WERI-Rb-1 (cell line): ENCODE measurements at regions not wholly inside any gene's neighbourhood (a gene's known extent, or its start where the extent isn't known, plus 50 kb on each side); places are given as distances from the start of the nearest gene placed in this dataset.
"Not testable (repeated sequence)": the region's sequence is repeated elsewhere in the genome, so short reads cannot be mapped to it uniquely, and the experiment has no call there.

Source experiments
- DNase-seq: peaks from one replicate; pipeline ENCODE4 v3.0.0-alpha.2; 2020
- H3K27ac ChIP-seq: fragments of 250-450 bp; sonication (Bioruptor Pico); 2 replicates; pipeline ENCODE4 v1.5.1; 2020; ENCODE audit warnings: mild to moderate bottlenecking, moderate library complexity
- H3K27me3 ChIP-seq: fragments of 250-450 bp; sonication (Bioruptor Pico); 2 replicates; pipeline ENCODE4 v1.5.1; 2021; ENCODE audit warnings: mild to moderate bottlenecking, low read depth, moderate library complexity; ENCODE audit not compliant: insufficient read depth, severe bottlenecking
- H3K36me3 ChIP-seq: fragments of 250-450 bp; sonication (Bioruptor Pico); 2 replicates; pipeline ENCODE4 v1.5.1; 2020; ENCODE audit warnings: mild to moderate bottlenecking, moderate library complexity
- H3K4me3 ChIP-seq: 2 replicates; pipeline ENCODE4 v1.5.1; 2011; ENCODE audit warnings: low read depth, mild to moderate bottlenecking, control low read depth, low read length
- H3K9me3 ChIP-seq: fragments of 250-450 bp; sonication (Bioruptor Pico); 2 replicates; pipeline ENCODE4 v1.5.1; 2021; ENCODE audit warnings: mild to moderate bottlenecking, moderate library complexity; ENCODE audit not compliant: severe bottlenecking
- CTCF ChIP-seq: IDR thresholded peaks from 2 replicates; pipeline ENCODE4 v1.5.1; 2011; ENCODE audit warnings: low read depth, mild to moderate bottlenecking, control low read depth, inconsistent platforms, low read length

- Histone ChIP-seq H3K9me3 (no peaks in the 10 kb centered on the region), H3K27me3 (no peaks in the 10 kb centered on the region), H3K27ac (no peak overlapping the region), H3K36me3 (no peaks in the 10 kb centered on the region), H3K4me3 (no peak overlapping the region)
- no peak for TF ChIP-seq CTCF
- no peak for DNase-seq
These were observed 84.9 kb downstream of the NPIPB11 start for GRCh38 chr16:29321585-29321984.

DNA sequence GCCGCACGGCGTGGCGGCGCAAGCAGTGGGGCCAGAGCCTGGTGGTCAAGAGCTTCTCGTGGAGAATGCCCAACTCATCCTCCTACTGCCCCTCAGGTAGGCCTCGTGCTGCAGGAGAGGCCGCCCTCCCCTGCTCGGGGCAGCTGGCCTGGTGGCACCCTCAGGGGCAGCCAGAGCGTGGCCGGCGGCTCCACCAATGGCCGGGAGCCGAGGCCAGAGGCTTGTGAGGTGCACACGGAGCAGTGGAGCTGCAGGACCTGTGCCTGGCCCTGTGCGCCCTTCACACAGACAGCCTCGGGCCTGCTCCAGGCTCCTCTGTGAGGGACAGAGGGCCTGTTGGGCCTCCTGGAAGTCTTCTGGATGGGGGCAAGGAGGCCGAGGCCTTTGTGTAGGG is 85.5 kb downstream of the NPIPB11 start:
- Histone ChIP-seq H3K36me3 (no peaks in the 10 kb centered on the region), H3K9me3 (no peaks in the 10 kb centered on the region), H3K27ac (no peak overlapping the region), H3K27me3 (no peaks in the 10 kb centered on the region), H3K4me3 (no peak overlapping the region)
- no peak for DNase-seq
- no peak for TF ChIP-seq CTCF

- no peak overlapping the region for H3K27ac ChIP-seq
- no peak overlapping the region for H3K4me3 ChIP-seq
- DNase-seq: no peak
- no peaks in the 10 kb centered on the region for H3K27me3 ChIP-seq
- TF ChIP-seq CTCF: no peak
- H3K9me3 ChIP-seq: no peaks in the 10 kb centered on the region
- no peaks in the 10 kb centered on the region for H3K36me3 ChIP-seq
These were observed 86.1 kb downstream of the NPIPB11 start for GRCh38 chr16:29320274-29320999.

GRCh38 chr16:29319726-29320125 is 86.8 kb downstream of the NPIPB11 start:
- H3K36me3 ChIP-seq: no peaks in the 10 kb centered on the region
- TF ChIP-seq CTCF: no peak
- H3K4me3 ChIP-seq: no peak overlapping the region
- no peaks in the 10 kb centered on the region for H3K9me3 ChIP-seq
- no peaks in the 10 kb centered on the region for H3K27me3 ChIP-seq
- H3K27ac ChIP-seq: no peak overlapping the region
- no peak for DNase-seq

GRCh38 chr16:29318561-29318968 is 87.9 kb downstream of the NPIPB11 start:
- TF ChIP-seq CTCF: peak; percentile 19; the same call in 1 of the 2 replicates
- H3K27me3 ChIP-seq, H3K9me3 ChIP-seq, H3K27ac ChIP-seq, H3K4me3 ChIP-seq, DNase-seq, H3K36me3 ChIP-seq: not testable (repeated sequence)

DNA sequence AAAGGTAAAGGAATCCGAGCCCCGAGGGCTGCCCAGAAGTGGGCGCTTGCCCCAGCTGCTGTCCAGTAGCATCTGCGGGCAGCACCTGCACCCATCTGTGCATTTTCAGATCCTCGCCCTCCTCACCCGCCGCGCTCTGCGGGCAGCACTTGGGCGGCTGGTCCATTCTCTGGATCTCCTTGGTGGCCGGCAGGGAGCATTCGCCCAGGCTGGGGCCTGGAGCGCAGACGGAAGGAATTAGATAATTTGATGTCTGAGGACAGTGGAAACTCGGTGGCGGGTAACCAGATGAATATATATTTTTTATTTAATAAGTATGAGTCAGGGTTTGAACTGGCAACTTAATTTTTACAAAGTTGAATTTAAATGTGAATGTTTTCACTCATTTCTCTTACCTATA is 88.5 kb downstream of the NPIPB11 start:
- no peaks in the 10 kb centered on the region for H3K27me3 ChIP-seq
- H3K27ac ChIP-seq: no peak overlapping the region
- no peaks in the 10 kb centered on the region for H3K36me3 ChIP-seq
- peak; percentile 48 for DNase-seq
- H3K9me3 ChIP-seq: no peaks in the 10 kb centered on the region
- TF ChIP-seq CTCF: peak; percentile 59
- no peak overlapping the region for H3K4me3 ChIP-seq
